HUES48 (cell line): ENCODE measurements at regions not wholly inside any gene's neighbourhood (a gene's known extent, or its start where the extent isn't known, plus 50 kb on each side); places are given as distances from the start of the nearest gene placed in this dataset.
"Not testable (repeated sequence)": the region's sequence is repeated elsewhere in the genome, so short reads cannot be mapped to it uniquely, and the experiment has no call there.

Source experiments
- H3K27ac ChIP-seq: one replicate; pipeline ENCODE4 v1.7.0; 2013; ENCODE audit warnings: low read depth, low read length, inconsistent platforms
- H3K27me3 ChIP-seq: 2 replicates; pipeline ENCODE4 v1.6.1; 2013; ENCODE audit warnings: mild to moderate bottlenecking, low read length; ENCODE audit not compliant: control insufficient read depth, insufficient read depth
- H3K36me3 ChIP-seq: 2 replicates; pipeline ENCODE4 v1.6.1; 2013; ENCODE audit warnings: low read length; ENCODE audit not compliant: control insufficient read depth, insufficient read depth
- H3K4me1 ChIP-seq: 2 replicates; pipeline ENCODE4 v1.6.1; 2013; ENCODE audit warnings: mild to moderate bottlenecking, low read length; ENCODE audit not compliant: control insufficient read depth, insufficient read depth
- H3K4me3 ChIP-seq: 2 replicates; pipeline ENCODE4 v1.5.1; 2013; ENCODE audit warnings: mild to moderate bottlenecking, low read depth, low read length
- H3K9ac ChIP-seq: 2 replicates; pipeline ENCODE4 v1.6.1; 2013; ENCODE audit warnings: mild to moderate bottlenecking, low read depth, low read length, moderate library complexity
- H3K9me3 ChIP-seq: 2 replicates; pipeline ENCODE4 v1.6.1; 2013; ENCODE audit warnings: low read length; ENCODE audit not compliant: control insufficient read depth, insufficient read depth

DNA sequence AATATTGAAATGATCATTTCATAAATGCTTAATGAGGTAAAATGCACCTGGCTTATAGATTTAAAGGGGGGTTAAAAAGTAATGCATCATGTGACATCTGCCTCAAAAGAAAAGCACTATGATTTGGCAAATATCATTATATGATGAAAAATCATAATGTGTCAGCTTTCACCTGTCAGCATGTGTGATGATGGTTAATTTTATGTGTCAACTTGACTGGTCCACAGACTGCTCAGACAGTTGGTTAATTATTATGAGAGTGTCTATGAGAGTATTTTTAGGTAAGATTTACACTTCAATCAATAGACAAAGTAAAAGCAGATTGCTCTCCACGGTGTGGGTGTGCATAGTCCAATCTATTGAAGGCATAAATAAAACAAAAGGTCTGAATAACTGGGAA lies 1986.7 kb downstream of the PCDH7 start:
- H3K4me1 ChIP-seq, result no peaks in the 10 kb centered on the region
- H3K4me3 ChIP-seq, result no peak overlapping the region
- no peak overlapping the region for H3K9ac ChIP-seq
- no peaks in the 10 kb centered on the region for H3K27me3 ChIP-seq
- no peaks in the 10 kb centered on the region for H3K36me3 ChIP-seq
- no peak overlapping the region for H3K27ac ChIP-seq
- H3K9me3 ChIP-seq, result no peaks in the 10 kb centered on the region; the same call in 1 of the 2 replicates

DNA sequence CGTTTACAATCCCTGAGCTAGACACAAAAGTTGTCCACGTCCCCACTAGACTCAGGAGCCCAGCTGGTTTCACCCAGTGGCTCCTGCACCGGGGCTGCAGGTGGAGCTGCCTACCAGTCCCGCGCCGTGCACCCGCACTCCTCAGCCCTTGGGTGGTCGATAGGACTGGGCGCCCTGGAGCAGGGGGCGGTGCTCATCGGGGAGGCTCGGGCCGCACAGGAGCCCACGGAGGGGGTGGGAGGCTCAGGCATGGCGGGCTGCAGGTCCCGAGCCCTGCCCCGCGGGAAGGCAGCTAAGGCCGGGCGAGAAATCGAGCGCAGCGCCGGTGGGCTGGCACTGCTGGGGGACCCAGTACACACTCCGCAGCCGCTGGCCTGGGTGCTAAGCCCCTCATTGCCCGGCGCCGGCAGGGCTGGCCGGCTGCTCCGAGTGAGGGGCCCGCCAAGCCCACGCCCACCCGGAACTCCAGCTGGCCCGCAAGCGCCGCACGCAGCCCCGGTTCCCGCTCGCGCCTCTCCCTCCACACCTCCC lies 1996.0 kb downstream of the PCDH7 start:
- not testable (repeated sequence) for H3K9me3 ChIP-seq, H3K9ac ChIP-seq, H3K27ac ChIP-seq, H3K36me3 ChIP-seq, H3K4me3 ChIP-seq, H3K4me1 ChIP-seq, H3K27me3 ChIP-seq

- Histone ChIP-seq H3K36me3 (no peaks in the 10 kb centered on the region), H3K27ac (no peak overlapping the region), H3K27me3 (no peaks in the 10 kb centered on the region), H3K4me3 (no peak overlapping the region), H3K9ac (no peak overlapping the region), H3K4me1 (no peaks in the 10 kb centered on the region), H3K9me3 (no peaks in the 10 kb centered on the region)
Observed at GRCh38 chr4:32735856-32736590, 2015.9 kb downstream of the PCDH7 start.

GRCh38 chr4:32744211-32744610 lies 2024.0 kb downstream of the PCDH7 start:
- no peak overlapping the region for H3K9ac ChIP-seq
- no peaks in the 10 kb centered on the region for H3K36me3 ChIP-seq
- no peak overlapping the region for H3K27ac ChIP-seq
- no peaks in the 10 kb centered on the region for H3K4me1 ChIP-seq
- H3K27me3 ChIP-seq, result no peaks in the 10 kb centered on the region
- no peaks in the 10 kb centered on the region for H3K9me3 ChIP-seq
- no peak overlapping the region for H3K4me3 ChIP-seq

- no peak overlapping the region for H3K27ac ChIP-seq
- H3K27me3 ChIP-seq, result no peaks in the 10 kb centered on the region
- H3K9ac ChIP-seq, result no peak overlapping the region
Observed at GRCh38 chr4:32745351-32745750, 2025.2 kb downstream of the PCDH7 start.

GRCh38 chr4:32748061-32748460 lies 2027.9 kb downstream of the PCDH7 start:
- no peaks in the 10 kb centered on the region for H3K36me3 ChIP-seq
- no peak overlapping the region for H3K4me3 ChIP-seq
- no peaks in the 10 kb centered on the region for H3K27me3 ChIP-seq
- H3K9me3 ChIP-seq, result no peaks in the 10 kb centered on the region
- no peak overlapping the region for H3K27ac ChIP-seq
- no peaks in the 10 kb centered on the region for H3K4me1 ChIP-seq
- no peak overlapping the region for H3K9ac ChIP-seq

More at GRCh38 chr4:32745351-32745750, 2025.2 kb downstream of the PCDH7 start:
- no peaks in the 10 kb centered on the region for H3K9me3 ChIP-seq
- H3K4me3 ChIP-seq, result no peak overlapping the region
- H3K36me3 ChIP-seq, result no peaks in the 10 kb centered on the region
- H3K4me1 ChIP-seq, result no peaks in the 10 kb centered on the region

GRCh38 chr4:32748498-32748897 lies 2028.3 kb downstream of the PCDH7 start:
- Histone ChIP-seq H3K27ac (no peak overlapping the region), H3K4me3 (no peak overlapping the region), H3K27me3 (no peaks in the 10 kb centered on the region), H3K4me1 (no peaks in the 10 kb centered on the region), H3K9me3 (no peaks in the 10 kb centered on the region), H3K36me3 (no peaks in the 10 kb centered on the region), H3K9ac (no peak overlapping the region)

DNA sequence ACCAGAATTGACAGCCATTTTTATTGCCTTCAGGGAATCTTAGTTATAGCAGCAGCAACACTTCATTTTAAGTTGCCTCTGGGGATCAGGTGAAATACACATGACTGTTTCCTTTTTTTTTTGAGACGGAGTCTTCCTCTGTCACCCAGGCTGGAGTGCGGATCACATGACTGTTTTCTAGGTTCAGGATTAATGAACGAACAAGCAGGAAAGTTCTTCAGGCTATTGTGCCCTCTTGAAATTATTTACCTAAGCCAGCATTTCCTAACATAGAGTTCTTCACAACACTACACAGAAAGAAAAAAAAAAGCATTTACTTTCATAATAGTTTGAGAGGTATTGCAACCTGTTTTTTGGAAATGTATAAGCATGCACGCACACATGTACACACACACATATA lies 2032.8 kb downstream of the PCDH7 start:
- no peak overlapping the region for H3K4me3 ChIP-seq
- no peaks in the 10 kb centered on the region for H3K4me1 ChIP-seq
- H3K27ac ChIP-seq, result no peak overlapping the region
- no peaks in the 10 kb centered on the region for H3K27me3 ChIP-seq
- no peaks in the 10 kb centered on the region for H3K36me3 ChIP-seq
- no peaks in the 10 kb centered on the region for H3K9me3 ChIP-seq
- H3K9ac ChIP-seq, result no peak overlapping the region

DNA sequence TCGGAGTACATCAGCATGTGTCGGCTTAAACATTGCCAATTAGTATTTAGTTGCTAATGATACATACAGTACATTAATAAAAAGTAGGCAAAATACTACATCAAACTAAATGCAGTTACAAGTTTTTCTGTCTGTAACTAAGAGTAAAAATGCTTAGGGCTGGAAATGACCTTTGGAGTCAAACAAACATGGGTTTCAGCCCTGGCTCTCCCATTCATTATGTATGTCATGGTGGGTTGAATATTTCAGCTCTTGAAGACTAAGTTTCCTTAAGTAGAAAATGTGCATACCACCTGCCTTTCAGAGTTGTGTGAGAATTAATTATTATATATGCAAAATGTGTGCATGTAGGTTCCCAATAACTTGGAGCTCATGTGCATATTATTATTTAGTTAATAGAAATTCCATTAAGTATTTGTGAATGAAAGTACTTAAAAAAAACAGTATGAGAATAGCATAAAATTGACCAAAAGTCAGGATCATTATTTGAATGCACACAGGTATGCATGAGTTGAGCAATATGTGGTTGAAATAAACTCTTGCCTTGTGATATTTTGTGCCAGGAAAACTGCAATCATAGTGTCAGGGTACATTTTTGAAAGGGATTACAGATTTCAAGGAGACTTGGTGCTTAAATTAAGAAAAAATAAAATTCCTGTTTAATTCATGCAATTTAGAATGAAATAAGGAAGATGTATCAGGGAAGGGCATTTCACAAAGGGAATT lies 2048.7 kb downstream of the PCDH7 start:
- Histone ChIP-seq H3K36me3 (no peaks in the 10 kb centered on the region), H3K27me3 (no peaks in the 10 kb centered on the region), H3K4me3 (no peak overlapping the region), H3K27ac (no peak overlapping the region), H3K9me3 (no peaks in the 10 kb centered on the region), H3K9ac (no peak overlapping the region), H3K4me1 (0 out of 2 replicates have a peak, but pooled peaks cover 2% of the 10 kb centered on the region)

DNA sequence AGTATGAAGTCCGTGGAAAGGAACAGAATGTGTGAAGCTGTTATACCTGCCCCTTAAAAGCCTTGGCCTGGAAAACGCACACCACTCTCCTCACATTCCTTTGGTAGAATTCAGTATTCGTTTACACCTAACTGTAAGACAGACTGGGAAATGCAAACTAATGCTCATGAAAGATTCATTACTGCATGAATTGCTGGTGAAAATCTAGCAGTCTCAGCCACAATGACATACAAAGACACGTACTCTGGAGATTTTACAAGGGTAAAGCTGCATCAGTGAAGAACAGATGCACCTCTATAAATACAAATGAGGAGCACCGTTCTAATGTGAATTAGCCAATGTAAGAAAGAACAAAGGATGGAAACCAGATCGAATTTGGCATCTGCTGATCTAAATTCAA lies 2051.3 kb downstream of the PCDH7 start:
- Histone ChIP-seq H3K9me3 (no peaks in the 10 kb centered on the region), H3K27ac (no peak overlapping the region), H3K4me1 (peaks cover 6% of the 10 kb centered on the region; the same call in 1 of the 2 replicates), H3K36me3 (no peaks in the 10 kb centered on the region), H3K4me3 (no peak overlapping the region), H3K9ac (no peak overlapping the region), H3K27me3 (no peaks in the 10 kb centered on the region)

DNA sequence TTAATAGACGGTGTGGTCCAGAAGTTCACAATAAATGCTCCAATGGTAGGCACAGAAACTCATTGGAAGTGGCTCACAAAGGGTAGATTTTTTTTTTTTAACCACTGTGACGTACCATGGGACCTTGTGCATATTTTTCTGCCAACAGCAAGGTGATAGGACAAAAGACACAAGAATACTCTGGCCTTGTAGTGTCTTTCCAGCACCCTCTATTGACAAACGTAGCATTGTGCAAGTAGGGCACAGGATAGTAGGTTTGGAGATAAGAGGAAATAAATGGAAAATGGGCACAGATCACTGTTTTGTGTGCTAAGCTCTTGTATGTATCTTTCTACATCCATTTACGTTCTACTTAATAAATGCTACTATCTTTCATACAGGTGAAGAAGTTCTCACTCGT lies 2054.9 kb downstream of the PCDH7 start:
- no peaks in the 10 kb centered on the region for H3K27me3 ChIP-seq
- H3K27ac ChIP-seq, result no peak overlapping the region
- H3K4me3 ChIP-seq, result no peak overlapping the region
- H3K9ac ChIP-seq, result no peak overlapping the region
- peaks cover 6% of the 10 kb centered on the region; the same call in 1 of the 2 replicates for H3K4me1 ChIP-seq
- no peaks in the 10 kb centered on the region for H3K36me3 ChIP-seq
- H3K9me3 ChIP-seq, result no peaks in the 10 kb centered on the region
